HG03520 (cell line): ENCODE measurements at regions not wholly inside any gene's neighbourhood (a gene's known extent, or its start where the extent isn't known, plus 50 kb on each side); places are given as distances from the start of the nearest gene placed in this dataset.
"Not testable (repeated sequence)": the region's sequence is repeated elsewhere in the genome, so short reads cannot be mapped to it uniquely, and the experiment has no call there.

ENCODE experiments used
- ATAC-seq: cut with Tn5 transposase; IDR thresholded peaks from one replicate; pipeline ENCODE4 v1.9.1; 2021; ENCODE audit warnings: mild to moderate bottlenecking, moderate library complexity; ENCODE audit not compliant: unreplicated experiment

- no peak for ATAC-seq
Measured at GRCh38 chr1:188122646-188123045, 1293.9 kb downstream of the PLA2G4A start.

GRCh38 chr1:188127507-188127906 lies 1298.8 kb downstream of the PLA2G4A start:
- ATAC-seq, result no peak

GRCh38 chr1:188128761-188129160 lies 1300.0 kb downstream of the PLA2G4A start:
- ATAC-seq, result no peak

DNA sequence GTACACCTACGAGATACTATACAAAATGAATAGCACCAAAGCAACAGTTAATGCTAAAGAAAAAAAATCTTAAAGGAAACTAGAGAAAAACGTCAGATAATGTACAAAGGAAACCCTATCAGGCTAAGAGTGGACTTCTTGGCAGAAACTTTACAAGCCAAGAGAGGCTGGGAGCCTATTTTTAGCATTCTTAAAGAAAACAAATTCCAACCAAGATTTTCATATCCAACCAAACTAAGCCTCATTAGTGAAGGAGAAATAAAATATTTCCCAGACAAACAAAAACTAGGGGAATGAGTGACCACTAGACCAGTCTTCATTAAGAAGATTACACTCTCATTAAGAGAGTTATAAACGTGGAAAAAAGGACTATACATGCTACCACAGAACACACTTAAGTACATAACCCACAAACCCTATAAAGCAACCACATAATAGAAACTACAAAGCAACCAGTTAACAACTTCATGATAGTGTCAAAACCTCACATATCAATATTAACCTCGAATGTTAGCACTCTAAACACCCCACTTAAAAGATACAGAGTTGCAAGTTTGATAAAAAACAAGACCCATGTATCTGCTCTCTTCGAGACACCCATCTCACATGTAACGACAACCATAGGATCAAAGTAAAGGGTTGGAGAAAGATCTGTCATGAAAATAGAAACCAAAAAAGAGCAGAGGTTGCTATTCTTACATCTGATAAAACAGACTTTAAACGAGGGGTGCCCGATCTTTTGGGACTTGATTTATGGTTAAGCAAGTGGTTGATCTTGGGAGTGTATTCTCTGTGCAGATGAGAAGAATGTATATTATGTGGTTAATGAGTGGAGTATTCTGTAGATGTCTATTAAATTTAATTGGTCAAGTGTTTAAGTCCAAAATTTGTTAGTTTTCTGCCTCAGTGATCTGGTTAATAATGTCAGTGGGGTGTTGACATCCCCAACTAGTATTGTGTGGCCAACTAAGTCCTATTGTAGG lies 1301.4 kb downstream of the PLA2G4A start:
- ATAC-seq, result no peak

DNA sequence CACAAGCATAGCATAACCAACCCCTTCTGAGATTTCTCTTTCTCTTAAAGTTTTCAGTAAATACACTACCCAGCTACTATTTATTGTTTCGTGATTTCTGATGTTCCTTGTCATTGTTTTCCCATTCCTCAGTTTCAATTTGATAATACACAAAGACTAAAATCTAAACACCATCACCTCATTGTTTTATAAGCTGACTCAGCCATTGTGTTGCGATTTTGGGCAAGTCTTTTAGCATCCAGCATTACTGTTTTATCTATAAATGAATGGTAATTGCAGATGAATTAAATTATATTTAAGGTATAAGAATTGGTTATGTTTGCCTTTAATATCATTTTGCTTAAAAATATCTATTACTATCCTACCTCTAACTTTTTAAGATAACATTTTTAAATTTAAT lies 1308.5 kb downstream of the PLA2G4A start:
- no peak for ATAC-seq

- ATAC-seq, result no peak
Measured at GRCh38 chr1:188140958-188141357, 1312.2 kb downstream of the PLA2G4A start.

DNA sequence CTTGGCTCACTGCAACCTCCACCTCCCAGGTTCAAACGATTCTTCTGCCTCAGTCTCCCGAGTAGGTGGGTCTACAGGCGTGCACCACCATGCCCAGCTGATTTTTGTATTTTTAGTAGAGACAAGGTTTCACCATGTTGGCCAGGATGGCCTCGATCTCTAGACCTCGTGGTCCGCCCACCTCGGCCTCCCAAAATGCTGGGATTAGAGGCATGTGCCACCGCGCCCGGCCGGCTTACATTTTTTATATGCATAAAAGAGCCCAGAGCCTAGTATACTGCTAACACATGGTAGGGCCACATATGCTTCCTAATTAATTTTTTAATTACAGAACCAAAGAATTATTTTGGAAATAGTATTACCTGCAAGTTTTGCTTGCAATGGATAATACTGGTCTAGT lies 1325.4 kb downstream of the PLA2G4A start:
- no peak for ATAC-seq

GRCh38 chr1:188154761-188155160 lies 1326.0 kb downstream of the PLA2G4A start:
- no peak for ATAC-seq

DNA sequence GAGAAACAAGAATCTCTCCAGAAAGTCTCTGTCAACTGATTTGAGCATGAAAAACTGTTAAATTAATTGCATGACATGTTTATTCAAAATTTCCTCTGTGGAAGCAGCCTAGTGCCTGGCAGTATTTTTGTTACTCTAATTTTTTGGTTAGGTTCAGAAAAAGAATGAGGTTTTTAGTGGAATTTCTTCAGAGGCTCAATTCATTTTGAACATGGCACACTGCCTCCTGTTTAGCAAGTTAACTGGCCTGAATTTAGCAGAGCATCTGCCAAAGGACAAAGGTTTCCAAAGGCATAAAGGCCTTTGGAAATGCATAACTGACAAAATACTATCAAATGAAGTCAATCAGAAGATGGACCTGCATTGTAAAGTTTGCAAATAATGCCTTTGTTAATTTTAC lies 1326.5 kb downstream of the PLA2G4A start:
- no peak for ATAC-seq

- ATAC-seq, result no peak
Measured at GRCh38 chr1:188164459-188164858, 1335.7 kb downstream of the PLA2G4A start.

DNA sequence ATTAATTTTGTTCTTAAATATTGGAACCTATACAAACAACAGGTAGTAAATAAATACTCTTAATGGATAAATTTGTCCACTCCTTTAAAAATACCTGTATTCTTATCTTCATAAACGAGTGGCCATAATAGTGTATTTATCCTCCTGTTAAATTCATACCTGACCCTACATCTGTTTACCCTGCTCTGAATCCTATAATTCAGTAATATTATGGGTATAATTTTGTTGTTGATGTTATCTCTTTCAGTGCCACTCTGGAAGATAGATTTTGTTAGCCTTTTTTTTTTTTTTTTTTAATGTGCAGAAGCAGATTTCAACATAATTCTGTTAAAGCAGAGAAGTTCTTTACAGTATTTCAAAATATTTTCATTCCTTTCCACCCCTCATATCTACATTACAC lies 1337.9 kb downstream of the PLA2G4A start:
- no peak for ATAC-seq

GRCh38 chr1:188169971-188170370 lies 1341.2 kb downstream of the PLA2G4A start:
- ATAC-seq, result no peak

DNA sequence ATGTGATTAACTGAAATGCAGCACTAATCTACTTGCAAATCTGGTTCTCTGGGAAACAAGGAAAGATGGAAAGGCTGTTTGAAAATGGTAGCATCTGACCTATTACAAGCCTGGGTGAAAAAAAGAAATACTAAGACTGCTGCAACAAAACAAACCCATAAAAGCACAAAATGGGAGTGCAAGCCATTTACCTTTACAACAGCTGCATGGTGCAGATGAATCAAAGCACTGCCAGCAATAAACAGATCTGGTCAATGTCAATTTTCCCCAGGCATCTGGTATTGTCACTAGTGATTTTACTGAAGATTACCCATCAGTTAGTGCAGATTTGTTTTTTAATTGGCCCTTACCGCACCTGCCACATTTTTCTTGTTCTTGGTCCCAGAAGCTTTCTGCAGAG lies 1341.7 kb downstream of the PLA2G4A start:
- no peak for ATAC-seq

DNA sequence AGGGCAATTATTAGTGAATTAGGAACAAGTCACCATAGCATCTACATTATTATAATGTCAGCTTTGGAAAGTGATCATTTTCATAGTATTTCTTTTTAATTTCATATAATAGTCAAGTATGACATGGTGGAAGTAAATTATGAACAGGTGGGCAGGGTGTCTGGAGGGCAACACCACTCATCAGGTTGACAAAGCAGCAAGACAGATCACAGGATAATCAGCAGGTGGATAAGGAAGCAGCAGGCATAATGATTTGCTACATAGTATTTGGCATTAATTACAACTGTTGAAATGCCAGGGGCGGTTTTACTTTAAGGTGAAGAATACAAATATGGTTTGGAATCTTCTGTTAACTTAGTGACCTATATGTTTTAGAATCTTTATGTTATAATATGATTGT lies 1342.2 kb downstream of the PLA2G4A start:
- no peak for ATAC-seq

DNA sequence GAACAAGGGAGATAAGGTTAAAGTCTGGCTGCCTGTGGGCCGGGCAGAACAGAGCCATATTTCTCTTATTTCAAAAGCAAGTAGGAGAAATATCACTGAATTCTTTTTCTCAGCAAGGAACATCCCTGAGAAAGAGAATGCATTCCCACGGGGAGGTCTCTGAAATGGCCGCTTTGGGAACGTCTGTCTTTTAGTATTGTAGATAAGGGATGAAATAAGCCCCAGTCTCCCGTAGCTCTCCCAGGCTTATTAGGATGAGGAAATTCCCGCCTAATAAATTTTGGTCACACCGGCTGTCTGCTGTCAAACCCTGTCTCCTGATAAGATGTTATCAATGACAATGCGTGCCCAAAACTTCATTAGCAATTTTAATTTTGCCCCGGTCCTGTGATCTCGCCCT lies 1353.3 kb downstream of the PLA2G4A start:
- not testable (repeated sequence) for ATAC-seq

DNA sequence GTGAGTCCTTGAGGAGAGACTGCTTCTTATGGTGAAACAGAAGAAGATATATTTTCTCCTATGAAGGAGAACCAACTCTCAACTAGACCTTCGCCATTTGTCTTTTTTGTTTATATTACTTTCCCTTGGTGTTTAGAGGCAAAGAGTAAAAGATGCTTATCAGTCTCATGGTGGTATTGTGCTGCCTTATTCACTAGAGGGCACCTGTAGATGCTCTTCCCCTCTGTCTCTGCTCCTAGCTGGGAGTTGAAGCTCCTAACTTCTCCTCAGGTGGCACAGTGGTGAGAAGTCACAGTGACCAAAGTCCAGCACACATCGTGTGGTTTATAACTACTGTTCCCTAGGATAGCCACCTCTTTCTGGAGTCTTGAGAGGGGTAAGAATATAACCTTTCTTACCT lies 1359.6 kb downstream of the PLA2G4A start:
- no peak for ATAC-seq

- ATAC-seq, result no peak
Measured at GRCh38 chr1:188194916-188195315, 1366.2 kb downstream of the PLA2G4A start.

GRCh38 chr1:188218289-188218688 lies 1389.5 kb downstream of the PLA2G4A start:
- no peak for ATAC-seq

GRCh38 chr1:188220051-188220450 lies 1391.3 kb downstream of the PLA2G4A start:
- no peak for ATAC-seq

DNA sequence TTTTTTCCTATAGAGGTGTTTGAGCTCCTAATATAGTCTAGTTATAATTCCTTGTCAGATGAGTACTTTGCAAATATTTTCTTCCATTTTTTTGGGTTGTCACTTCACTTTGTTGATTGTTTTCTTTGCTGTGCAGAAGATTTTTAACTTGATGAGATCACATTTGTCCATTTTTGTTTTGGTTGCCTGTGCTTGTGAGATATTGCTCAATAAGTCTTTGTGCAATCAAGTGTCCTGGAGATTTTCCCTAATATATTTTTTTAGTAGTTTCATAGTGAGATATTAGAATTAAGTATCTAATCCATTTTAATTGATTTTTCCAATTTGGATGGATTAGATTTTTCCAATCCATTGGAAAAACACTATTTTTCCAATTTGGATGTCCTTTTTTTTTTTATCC lies 1395.5 kb downstream of the PLA2G4A start:
- no peak for ATAC-seq

GRCh38 chr1:188225975-188226374 lies 1397.2 kb downstream of the PLA2G4A start:
- ATAC-seq, result no peak

DNA sequence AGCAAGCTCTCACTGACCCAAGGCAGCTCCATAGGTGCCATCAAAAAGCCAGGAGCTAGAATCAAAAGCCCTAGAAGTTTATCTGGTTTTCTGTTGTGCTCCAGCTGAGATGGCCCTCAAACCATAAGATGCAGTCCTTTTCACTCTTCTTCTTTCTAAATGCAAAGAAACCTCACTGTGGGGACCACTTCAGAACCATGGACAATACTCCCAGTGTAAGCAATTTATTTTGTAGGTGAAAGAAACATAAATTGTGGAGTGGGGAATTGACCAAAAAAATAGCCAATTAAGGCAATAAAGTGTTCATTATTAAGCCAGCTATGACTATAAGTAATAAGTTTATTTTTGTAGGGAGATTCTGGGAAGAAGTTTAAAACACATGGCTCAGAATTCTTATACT lies 1399.9 kb downstream of the PLA2G4A start:
- ATAC-seq, result no peak
